A673 (cell line): ENCODE measurements at regions not wholly inside any gene's neighbourhood (a gene's known extent, or its start where the extent isn't known, plus 50 kb on each side); places are given as distances from the start of the nearest gene placed in this dataset.

Experiments used
- EZH2 ChIP-seq: fragments of 200-600 bp; sonication (generic); IDR thresholded peaks from 2 replicates; pipeline ENCODE4 v1.6.1; 2017; ENCODE audit warnings: borderline replicate concordance, low read depth, mild to moderate bottlenecking, mixed read lengths, antibody characterized with exemption, low read length; ENCODE audit not compliant: poor library complexity, severe bottlenecking
- TF ChIP-seq, protein P1 (sequence below): fragments of 300-800, 200-600 bp; sonication (generic); conservative IDR thresholded peaks from 2 replicates; pipeline ENCODE4 v1.5.1; 2017; ENCODE audit warnings: low read depth, mild to moderate bottlenecking, antibody characterized with exemption, low read length, moderate library complexity, mixed read lengths

DNA sequence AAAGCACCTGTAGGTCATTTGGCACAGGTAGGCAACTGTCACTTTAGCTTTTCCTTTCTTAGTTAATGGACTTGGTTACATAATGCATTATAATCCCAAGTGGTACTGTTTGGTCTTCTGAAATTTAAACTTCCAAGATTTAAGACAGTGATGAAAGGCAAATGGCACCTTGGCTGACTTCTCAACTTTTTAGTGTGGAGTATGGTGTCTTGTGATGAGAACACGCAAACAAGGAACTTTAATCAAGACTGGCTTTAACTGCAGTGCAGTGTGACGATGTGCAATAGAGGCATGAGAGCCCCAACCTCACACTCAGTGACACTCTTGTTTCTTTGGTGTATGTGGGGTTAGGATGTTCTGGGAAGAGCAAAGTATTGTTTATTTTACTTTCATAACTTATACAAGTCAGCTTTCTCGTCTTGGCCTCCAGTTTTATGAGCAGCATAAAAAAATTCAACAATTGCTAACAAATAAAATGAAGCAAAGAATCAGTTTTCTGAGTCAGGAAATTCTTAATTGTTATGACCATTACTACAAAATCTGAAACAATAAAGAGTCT is 171.9 kb downstream of the MAD2L1 start:
- TF ChIP-seq, protein P1, sequence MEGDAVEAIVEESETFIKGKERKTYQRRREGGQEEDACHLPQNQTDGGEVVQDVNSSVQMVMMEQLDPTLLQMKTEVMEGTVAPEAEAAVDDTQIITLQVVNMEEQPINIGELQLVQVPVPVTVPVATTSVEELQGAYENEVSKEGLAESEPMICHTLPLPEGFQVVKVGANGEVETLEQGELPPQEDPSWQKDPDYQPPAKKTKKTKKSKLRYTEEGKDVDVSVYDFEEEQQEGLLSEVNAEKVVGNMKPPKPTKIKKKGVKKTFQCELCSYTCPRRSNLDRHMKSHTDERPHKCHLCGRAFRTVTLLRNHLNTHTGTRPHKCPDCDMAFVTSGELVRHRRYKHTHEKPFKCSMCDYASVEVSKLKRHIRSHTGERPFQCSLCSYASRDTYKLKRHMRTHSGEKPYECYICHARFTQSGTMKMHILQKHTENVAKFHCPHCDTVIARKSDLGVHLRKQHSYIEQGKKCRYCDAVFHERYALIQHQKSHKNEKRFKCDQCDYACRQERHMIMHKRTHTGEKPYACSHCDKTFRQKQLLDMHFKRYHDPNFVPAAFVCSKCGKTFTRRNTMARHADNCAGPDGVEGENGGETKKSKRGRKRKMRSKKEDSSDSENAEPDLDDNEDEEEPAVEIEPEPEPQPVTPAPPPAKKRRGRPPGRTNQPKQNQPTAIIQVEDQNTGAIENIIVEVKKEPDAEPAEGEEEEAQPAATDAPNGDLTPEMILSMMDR: no peak
- TF ChIP-seq EZH2: no peak
